HCEC 1CT (cell line): ENCODE measurements at regions not wholly inside any gene's neighbourhood (a gene's known extent, or its start where the extent isn't known, plus 50 kb on each side); places are given as distances from the start of the nearest gene placed in this dataset.
A peak's percentile ranks its signal among the peaks of the same experiment; 100 is the strongest.
"Not testable (repeated sequence)": the region's sequence is repeated elsewhere in the genome, so short reads cannot be mapped to it uniquely, and the experiment has no call there.

Experiments
- DNase-seq: peaks from one replicate; pipeline ENCODE4 v3.0.0-alpha.2; 2017

DNA sequence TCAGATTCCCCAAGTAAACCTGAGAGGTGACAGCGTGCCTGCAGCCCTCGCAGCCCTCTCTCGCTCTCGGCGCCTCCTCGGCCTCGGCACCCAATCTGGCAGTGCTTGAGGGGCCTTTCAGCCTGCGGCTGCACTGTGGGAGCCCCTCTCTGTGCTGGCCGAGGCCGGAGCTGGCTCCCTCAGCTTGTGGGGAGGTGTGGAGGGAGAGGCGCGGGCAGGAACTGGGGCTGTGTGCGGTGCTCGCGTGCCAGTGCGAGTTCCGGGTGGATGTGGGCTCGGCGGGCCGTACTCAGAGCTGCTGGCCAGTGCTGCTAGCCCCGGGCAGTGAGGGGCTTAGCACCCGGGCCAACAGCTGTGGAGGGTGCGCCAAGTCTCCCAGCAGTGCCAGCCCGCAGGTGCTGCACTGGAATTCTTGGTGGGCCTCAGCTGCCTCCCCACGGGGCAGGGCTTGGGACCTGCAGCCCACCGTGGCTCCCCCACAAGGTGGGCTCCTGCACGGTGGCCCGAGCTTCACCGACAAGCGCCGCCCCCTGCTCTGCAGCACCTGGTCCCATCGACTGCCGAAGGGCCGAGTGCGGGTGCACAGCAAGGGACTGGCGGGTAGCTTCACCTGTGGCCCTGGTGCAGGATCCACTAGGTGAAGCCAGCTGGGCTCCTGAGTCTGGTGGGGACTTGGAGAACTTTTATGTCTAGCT lies 809.7 kb upstream of the ADGRB3 start:
- DNase-seq: no peak

DNA sequence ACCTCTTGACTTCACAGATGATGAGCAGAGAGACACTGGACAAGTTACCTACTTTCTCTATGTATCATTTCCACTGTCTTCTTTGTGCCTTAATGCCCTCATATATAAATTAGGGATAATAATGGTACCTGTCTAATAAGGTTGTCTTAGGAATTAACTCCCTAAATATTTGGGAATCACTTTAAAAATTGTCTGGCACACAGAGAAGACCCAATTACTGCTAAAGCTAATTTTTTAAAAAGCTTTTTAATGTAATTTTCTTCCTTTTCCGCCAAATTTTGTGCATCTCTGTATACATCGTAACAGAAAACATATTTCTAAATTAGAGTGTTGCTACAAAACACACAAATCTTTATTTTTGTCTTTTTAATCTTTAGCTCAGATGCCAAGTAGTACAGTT lies 816.8 kb upstream of the ADGRB3 start:
- no peak for DNase-seq

DNA sequence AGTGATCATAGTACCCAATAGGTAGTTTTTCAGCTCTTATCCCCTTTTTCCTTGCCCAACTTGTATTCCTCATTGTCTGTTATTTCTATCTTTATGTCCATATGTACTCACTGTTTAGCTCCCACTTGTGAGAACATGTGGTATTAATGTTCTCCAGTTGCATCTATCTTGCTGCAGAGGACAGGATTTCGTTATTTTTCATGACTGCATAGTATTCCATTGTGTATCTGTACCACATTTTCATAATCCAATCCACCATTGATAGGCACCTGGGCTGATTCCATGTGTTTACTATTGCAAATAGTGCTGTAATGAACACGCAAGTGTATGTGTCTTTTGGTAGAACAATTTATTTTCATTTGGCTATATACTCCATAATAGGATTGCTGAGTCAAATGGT lies 819.5 kb upstream of the ADGRB3 start:
- no peak for DNase-seq

DNA sequence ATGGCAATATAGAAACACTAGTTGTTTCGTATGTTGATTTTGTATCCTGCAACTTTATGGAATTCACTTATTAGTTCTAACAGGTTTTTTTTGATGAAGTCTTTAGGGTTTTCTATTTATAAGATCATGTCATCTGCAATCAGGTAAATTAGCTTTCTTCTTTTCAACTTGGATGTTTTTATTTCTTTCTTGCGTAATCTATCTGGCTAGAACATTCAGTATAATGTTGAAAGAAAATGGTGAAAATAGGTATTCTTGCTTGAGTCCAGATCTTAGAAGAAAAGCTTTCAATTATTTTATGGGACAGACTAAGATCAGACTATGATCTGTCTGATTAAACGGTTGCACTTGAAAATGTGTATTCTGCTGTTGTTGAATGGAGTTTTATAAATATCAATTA lies 820.8 kb upstream of the ADGRB3 start:
- DNase-seq: no peak

DNA sequence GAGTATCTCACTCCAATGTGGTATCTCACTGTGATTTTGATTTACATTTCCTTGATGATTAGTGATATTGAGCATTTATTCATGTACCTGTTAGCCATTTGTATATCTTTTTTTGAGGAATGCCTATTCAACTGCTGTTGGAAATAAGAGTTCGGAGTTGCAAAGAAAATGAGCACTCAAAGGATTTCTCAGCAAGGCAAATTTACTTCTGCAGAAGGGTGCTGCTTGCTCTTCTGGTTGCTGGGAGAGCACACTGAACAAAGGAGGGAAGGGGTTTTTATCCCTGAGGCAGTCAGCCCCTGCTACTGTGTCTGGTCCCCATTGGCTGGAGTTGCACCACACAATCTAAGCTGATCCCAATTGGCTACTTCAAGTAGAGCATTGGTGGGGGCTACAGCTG lies 822.4 kb upstream of the ADGRB3 start:
- no peak for DNase-seq

DNA sequence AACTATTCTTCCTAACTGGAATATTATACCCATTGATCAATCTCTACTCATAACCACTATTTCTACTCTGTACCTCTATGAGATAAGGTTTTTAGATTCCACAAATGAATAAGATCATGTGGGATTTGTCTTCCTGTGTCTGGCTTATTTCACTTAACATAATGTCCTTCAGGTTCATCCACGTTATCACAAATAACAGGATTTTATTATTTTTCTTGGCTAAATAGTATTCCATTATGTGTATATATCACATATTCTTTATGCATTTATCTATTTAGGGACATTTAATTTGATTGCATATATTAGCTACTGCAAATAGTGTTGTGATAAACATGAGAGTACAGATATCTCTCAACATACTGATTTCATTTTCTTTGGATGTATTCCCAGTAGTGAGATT lies 823.0 kb upstream of the ADGRB3 start:
- no peak for DNase-seq

DNA sequence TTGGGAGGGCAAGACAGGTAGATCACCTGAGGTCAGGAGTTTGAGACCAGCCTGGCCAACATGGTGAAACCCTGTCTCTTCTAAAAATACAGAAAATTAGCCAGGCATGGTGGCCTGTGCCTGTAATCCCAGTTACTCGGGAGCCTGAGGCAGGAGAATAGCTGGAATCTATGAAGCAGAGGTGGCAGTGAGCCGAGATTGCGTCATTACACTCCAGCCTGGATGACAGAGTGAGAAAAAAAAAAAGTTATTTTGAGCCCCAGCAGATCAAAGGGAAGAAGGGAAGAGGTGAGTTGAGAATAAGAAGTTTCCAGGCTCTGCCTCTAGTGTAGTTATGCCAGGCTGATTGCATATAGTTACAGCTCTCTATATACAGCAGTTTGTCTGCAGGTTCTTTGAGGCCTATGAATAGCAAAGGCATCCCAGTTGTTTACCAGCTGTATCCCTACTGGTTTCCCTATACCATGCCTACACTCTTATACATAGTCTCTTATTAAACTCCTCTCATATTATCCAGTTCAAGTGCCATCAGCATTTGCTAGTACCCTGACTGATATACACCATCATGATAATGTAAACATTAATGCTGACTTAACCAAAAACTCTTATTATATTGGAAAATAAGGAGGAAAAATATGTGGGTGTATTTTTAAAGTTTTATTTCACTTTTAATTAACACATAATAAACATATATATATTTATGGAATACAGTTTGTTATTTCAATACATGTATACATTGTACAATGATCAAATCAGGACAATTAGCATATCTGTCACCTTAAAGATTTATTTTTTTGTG lies 823.6 kb upstream of the ADGRB3 start:
- no peak for DNase-seq

DNA sequence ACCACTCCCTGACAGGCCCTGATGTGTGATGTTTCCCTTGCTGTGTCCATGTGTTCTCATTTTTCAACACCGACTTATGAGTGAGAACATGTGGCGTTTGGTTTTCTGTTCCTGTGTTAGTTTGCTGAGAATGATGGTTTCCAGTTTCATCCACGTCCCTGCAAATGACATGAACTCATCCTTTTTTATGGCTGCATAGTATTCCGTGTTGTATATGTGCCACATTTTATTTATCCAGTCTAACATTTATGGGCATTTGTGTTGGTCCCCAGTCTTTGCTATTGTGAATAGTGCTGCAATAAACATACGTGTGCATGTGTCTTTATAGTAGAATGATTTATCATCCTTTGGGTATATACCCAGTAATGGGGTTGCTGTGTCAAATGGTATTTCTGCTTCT lies 830.3 kb upstream of the ADGRB3 start:
- DNase-seq: not testable (repeated sequence)

DNA sequence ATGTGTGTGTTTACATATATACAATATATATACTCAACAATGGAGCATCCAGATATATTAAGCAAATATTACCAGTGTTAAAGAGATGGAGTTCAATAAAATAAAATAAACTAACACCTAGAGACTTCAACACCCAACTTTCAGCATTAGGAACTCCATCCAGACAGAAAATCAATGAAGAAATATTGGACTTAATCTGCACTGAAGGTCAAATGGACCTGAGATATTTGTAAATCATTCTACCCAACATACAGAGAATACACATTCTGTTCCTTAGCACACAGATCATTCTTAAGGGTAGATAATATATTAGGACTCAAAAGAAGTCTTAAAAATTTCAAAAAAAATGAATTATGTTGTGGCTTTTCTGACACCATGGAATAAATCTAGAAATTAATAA lies 832.3 kb upstream of the ADGRB3 start:
- DNase-seq: no peak

DNA sequence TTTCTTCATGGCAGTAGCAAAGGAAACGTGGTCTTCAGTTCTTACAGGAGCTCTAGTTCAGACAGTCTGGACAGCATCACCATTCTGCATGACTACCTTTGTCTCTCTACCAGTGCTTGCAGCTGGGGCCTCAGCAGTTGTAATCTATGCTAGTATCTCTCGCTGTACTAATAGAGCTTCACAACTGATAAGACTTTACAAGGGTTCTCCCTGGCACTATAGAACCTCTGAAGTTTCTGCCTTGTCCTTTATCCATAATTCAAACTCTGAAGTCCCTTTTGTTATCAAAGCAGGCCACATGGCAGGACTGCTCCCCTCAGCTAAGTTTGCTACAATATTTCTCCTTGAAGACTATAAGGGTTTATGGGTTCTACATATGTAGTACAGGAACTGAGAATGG lies 842.1 kb upstream of the ADGRB3 start:
- DNase-seq: no peak

DNA sequence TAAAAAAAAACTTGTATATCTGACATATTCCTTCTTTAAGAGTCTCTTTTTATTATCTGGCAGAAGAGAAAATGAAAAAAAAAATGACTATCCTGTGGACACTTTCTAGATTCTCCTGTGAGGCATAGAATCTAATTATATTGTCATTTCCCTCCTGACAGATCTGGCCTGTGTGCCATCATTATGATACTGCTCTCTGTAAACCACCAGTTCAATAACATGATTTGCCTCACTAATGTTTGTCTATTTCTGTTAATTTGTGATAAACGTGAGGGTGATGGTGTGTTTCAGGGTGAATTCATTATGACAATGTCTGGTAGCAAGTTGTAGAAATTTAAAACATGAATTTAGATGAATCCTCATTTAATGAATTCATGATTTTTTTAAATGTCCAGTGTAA lies 844.5 kb upstream of the ADGRB3 start:
- no peak for DNase-seq

DNA sequence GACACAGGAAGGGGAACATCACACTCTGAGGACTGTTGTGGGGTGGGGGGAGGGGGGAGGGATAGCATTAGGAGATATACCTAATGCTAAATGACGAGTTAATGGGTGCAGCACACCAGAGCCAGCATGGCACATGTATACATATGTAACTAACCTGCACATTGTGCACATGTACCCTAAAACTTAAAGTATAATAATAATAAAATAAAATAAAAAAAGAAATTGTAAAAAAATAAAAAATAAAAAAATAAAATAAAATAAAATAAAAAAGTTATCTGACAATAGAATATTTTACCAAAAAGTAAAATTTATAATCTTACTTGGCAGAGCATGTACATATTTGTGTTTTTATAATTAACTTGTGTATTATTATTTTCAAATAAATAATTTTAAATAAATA lies 848.0 kb upstream of the ADGRB3 start:
- not testable (repeated sequence) for DNase-seq

DNA sequence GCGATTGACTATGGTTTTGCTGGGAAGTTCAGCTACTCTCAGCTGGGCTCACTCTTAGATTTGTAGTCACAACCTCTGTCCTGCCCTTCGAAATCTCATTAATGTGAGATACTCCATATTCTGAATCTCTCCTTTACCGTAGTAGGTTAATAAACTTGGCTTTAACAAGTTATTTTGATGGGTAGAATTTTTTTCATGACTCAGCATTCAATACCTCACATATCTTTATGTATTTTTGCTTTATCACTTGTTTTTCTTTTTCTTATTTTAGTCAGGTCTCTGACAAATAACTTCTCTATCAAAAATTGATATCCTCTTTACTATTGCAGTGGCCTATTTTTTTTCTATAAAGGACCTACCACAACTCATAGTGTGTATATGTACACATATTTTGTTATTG lies 855.2 kb upstream of the ADGRB3 start:
- no peak for DNase-seq

DNA sequence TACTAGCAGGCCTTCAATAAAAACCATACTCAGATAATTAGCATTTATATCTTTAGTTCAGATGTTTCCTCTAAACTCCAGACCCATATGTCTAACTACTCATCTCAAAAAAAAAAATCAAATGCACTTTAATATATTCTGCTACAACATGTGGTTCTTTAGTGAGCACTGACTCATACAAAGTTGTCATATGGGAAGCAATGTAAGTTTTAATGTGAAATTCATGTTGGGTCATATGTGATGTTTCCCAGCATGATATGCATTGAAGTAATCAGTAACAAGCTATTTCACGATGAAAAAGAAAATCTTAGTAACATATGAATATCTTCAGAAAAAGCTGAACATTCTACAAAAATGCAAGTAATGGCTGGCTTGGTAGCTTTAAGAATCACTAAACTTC lies 859.7 kb upstream of the ADGRB3 start:
- DNase-seq: peak; percentile 47

DNA sequence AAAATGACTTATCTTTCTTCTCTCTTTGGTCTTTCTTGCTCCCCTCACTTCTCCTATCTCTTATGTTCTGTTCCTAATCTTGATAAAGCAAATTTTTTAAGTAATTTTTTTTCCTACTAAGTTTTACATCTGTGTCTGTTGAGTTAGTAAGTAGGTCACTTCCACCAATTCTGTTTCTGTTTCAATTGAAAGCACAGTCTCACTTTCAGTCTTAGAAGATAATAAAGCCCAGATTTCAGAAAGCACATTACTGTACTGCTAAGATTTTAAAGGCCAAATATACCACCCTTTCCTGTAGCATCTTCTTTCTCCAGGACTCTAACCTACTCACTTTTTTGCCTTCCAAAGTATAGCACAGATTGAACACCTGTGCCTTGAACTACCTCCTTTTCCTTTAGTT lies 866.1 kb upstream of the ADGRB3 start:
- no peak for DNase-seq

DNA sequence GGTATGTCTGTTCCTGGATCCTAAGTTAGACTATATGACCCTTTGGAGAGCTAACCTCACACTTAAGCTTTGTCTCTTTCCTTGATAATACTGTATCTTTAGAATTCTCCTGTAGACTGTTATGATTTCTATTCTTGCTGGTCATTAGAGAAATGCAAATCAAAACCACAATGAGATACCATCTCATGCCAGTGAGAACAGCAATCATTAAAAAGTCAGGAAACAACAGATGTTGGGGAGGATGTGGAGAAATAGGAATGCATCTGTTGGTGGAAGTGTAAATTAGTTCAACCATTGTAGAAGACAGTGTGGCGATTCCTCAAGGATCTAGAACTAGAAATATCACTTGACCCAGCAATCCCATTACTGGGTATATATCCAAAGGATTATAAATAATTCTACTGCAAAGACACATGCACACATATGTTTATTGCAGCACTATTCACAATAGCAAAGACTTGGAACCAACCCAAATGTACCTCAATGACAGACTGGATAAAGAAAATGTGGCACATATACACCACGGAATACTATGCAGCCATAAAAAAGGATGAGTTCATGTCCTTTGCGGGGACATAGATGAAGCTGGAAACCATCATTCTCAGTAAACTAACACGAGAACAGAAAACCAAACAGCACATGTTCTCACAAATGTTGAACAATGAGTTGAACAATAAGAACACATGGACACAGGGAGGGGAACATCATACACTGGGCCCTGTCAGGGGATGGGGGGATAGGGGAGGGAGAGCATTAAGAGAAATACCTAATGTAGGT lies 867.8 kb upstream of the ADGRB3 start:
- not testable (repeated sequence) for DNase-seq

DNA sequence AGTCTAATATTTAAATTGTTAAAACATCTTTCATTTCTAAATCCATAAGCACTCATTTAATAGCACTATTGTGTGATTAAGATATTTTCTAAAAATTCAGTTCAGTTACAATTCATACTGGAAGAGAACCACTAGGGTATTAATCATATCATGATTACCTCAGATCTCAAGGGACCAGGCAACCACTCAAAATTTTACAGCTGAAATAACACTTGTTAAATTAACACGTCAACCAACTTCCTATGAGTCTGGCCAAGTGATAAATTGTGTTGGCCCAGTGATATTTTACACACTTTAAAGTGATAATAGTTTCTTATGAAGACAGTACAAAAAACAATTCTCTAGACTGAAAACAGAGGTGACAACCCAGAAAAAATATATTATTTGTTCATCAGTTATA lies 869.0 kb upstream of the ADGRB3 start:
- no peak for DNase-seq

DNA sequence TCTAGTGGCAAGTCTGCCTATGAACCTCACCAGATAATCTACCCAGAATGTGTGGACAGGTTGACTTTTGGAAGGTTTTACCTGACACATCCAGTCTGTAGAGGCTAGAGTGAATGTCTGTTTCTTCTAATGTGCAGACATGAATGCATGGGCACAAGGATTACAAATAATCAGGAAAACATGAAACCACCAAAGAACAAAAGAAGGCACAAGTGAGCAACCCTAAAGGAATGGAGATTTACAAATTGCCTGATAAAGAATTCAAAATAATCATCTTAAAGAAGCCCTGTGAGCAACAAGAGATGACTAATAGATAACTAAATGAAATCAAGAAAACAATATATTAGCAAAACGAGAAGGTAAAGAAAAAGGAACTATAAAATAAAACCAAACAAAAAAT lies 876.1 kb upstream of the ADGRB3 start:
- peak; percentile 19 for DNase-seq

DNA sequence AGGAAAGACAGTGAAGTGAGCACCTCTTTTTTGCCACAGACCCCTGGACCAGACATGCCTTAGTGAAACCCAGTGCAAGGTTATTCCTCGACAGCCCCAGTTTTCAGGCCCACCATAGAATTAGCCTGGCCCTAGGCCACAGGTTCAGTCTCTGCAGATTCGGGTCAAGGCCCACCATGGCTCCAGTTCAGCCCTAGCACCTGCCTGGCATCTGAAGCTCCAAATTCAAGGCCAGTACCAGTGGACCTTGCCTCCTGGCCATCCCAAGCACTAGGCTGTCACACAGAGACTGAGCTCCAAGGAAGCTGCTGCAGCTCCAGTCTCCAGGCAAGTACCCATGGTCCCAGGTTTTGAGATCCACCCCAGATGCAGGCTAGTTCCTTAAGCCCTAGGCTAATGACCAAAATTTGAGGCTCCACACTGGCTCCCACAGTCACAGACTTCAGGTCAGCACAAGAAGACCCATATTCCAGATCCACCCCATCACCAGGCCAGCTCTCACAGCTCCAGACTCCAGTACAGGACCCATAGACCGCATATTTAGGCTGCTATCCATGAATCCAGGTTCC lies 877.5 kb upstream of the ADGRB3 start:
- DNase-seq: no peak

DNA sequence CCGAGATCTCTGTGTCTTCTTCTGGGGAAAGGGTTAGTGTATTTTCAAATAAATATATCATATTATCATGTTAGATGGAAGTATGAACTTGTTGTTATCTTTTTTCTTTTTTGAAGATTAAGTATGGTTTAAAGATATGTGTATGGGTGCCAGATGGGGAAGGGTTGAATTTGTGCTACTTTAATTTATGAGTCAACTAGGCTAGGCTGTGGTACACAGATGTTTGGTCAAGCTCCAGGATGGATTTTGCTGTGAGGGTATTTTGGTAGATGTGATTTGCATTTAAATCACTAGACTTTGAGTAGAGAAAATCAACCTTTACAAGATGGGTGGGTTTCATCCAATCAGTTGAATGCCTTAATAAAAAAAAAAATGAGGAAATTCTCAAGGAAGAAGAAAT lies 886.6 kb upstream of the ADGRB3 start:
- peak; percentile 31 for DNase-seq

DNA sequence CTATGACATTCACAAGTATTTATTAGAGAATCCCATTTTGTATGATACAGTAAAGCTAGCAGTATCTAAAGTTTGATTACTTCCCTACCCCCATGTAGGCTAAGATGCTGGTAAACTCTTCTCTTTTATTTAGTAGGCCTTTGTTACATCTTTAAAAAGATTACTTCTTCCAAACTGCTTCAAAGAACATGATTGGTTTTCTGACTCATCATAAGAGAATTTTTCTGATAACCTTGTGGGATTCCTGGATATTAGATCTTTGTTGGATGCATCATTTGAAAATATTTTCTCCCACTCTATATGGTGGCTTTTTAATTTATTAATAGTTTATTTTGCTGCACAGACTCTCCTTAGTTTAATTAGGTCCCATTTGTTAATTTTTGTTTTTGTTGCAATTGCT lies 898.3 kb upstream of the ADGRB3 start:
- peak; percentile 20 for DNase-seq

DNA sequence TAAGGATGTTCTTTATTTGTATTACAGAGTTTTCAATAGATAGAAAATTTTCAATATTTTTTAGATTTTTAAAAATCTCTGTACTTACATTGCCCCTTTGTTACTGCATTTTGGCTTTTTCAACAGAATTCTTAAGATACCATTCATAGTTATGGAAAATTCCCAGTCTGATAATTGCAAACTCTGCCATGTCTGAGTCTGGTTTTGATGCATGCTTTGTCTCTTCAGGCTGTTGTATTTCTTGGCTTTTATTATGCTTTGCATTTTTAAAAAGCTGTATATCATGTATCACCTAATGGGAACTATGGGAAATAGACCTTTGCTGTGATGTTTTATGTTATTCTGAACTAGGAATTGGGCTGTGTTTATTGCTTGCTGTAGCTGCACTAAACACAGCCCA lies 898.9 kb upstream of the ADGRB3 start:
- no peak for DNase-seq

DNA sequence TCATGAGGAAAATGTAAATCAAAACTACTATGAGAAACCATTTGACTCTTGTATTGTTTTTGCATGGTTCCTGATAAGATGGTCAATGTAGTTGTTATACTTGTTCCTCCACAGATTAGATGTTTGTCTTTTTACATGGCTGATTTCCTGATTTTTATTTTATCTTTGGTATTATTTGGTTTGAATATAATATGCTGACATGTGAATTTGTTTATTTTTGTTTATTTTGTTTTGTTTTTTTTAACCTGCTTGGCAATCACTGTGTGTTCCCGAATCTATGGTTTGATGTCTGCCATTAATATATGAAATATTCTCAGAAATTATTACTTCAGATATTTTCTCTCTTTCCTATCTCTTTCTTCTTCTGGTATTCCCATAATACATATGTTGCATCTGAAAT lies 899.5 kb upstream of the ADGRB3 start:
- no peak for DNase-seq

DNA sequence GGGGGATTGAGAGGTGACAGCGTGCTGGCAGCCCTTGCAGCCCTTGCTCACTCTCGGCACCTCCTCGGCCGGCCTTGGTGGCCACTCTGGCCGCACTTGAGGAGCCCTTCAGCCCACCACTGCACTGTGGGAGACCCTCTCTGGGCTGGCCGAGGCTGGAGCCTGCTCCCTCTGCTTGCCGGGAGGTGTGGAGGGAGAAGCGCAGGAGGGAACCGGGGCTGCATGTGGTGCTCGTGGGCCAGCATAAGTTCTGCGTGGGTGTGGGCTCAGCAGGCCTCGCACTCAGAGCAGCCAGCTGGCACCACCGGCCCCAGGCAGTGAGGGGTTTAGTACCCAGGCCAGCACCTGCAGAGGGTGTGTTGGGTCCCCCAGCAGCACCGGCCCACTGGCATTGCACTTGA lies 912.2 kb upstream of the ADGRB3 start:
- no peak for DNase-seq
